CD4-positive, CD25-positive, alpha-beta regulatory T cell (primary cell): ENCODE measurements at regions not wholly inside any gene's neighbourhood (a gene's known extent, or its start where the extent isn't known, plus 50 kb on each side); places are given as distances from the start of the nearest gene placed in this dataset.

Experiments used
- ATAC-seq, 2 donors: fragments of 150-1000 bp; cut with Tn5 transposase; one replicate each; pipeline ENCODE4 v1.10.0; 2021; ENCODE audit warnings: low read depth in 2 of 2, moderate number of reproducible peaks in 2 of 2, moderate library complexity in 1 of 2
- DNase-seq, 3 donors: peaks; one replicate each; pipeline versions ENCODE4 v3.0.0 to v3.0.0-alpha.2; 2012 to 2022; ENCODE audit warnings: mixed read lengths in 1 of 3
- H3K27ac ChIP-seq: one replicate; pipeline ENCODE4 v1.7.0; 2013; ENCODE audit warnings: mild to moderate bottlenecking, low read length; ENCODE audit not compliant: insufficient read depth, poor library complexity, severe bottlenecking
- H3K27me3 ChIP-seq: one replicate; pipeline ENCODE4 v1.7.0; 2013; ENCODE audit warnings: low read length; ENCODE audit not compliant: control insufficient read depth, insufficient read depth
- H3K36me3 ChIP-seq: one replicate; pipeline ENCODE4 v1.7.0; 2013; ENCODE audit warnings: mild to moderate bottlenecking, low read length, moderate library complexity; ENCODE audit not compliant: control insufficient read depth, insufficient read depth
- H3K4me1 ChIP-seq: 2 replicates; pipeline ENCODE4 v1.7.0; 2013; ENCODE audit warnings: mild to moderate bottlenecking, low read length; ENCODE audit not compliant: insufficient read depth, control insufficient read depth, poor library complexity, severe bottlenecking
- H3K4me3 ChIP-seq: one replicate; pipeline ENCODE4 v1.7.0; 2013; ENCODE audit warnings: low read depth, mild to moderate bottlenecking, low read length, moderate library complexity
- H3K9me3 ChIP-seq, 2 experiments: 1 replicate in 1 of 2; 2 replicates in 1 of 2; pipeline ENCODE4 v1.7.0; 2013; ENCODE audit warnings: low read length in 2 of 2, mild to moderate bottlenecking in 1 of 2, moderate library complexity in 1 of 2; ENCODE audit not compliant: control insufficient read depth in 2 of 2
- H3K27ac Mint-ChIP-seq, 3 donors: one replicate each; pipeline ENCODE4 v1.8.0; 2020 to 2022; ENCODE audit warnings: mild to moderate bottlenecking in 3 of 3, mixed read lengths in 3 of 3, moderate library complexity in 2 of 3
- H3K27me3 Mint-ChIP-seq: one replicate; pipeline ENCODE4 v1.8.0; 2022; ENCODE audit warnings: mild to moderate bottlenecking, mixed read lengths
- H3K36me3 Mint-ChIP-seq: one replicate; pipeline ENCODE4 v1.8.0; 2020; ENCODE audit warnings: mixed read lengths
- H3K4me1 Mint-ChIP-seq, 4 donors: one replicate each; pipeline ENCODE4 v1.8.0; 2020 to 2022; ENCODE audit warnings: mixed read lengths in 4 of 4, mild to moderate bottlenecking in 1 of 4
- H3K4me3 Mint-ChIP-seq, 4 donors: one replicate each; pipeline ENCODE4 v1.8.0; 2020 to 2022; ENCODE audit warnings: mild to moderate bottlenecking in 4 of 4, mixed read lengths in 4 of 4, moderate library complexity in 3 of 4
- H3K9me3 Mint-ChIP-seq, 7 donors: one replicate each; pipeline ENCODE4 v1.8.0; 2020 to 2022; ENCODE audit warnings: mixed read lengths in 7 of 7, mild to moderate bottlenecking in 3 of 7, moderate library complexity in 2 of 7

DNA sequence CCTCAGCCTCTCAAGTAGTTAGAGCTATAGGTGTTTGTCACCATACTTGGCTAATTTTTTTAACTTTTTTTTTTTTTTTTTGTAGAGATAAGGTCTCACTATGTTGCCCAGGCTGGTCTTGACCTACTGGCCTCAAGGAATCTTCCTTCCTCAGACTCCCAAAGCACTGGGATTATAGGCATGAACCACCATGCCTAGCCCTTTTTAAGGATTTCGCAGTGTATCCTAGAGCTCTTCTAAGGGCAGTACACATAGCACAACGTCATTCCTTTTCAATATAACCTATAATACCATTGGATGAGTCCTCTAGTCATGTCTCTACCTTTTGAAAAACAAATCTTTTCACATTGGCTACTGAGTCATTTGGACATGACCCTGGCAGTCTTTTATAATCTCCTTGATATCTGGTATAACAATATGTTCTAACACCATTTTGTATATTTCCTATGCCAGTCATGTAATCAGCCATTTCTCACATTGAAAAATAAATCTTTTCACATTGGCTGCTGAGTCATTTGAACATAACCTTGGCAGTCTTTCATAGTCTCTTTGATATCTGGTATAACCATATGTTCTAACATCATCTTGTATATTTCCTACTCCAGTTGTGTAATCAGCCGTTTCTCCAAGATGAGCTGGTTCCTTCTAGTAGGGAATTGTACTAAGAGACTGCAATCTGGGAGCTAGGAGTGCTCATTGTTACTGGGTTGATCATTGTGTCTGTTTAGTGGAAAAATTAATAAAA is 944.7 kb downstream of the MCTP2 start:
- Histone ChIP-seq H3K4me1 (no peaks in the 10 kb centered on the region), H3K9me3 (no peaks in the 10 kb centered on the region), H3K27me3 (no peaks in the 10 kb centered on the region), H3K27ac (no peak overlapping the region), H3K4me3 (no peak overlapping the region), H3K36me3 (no peaks in the 10 kb centered on the region)
- no peaks in the 10 kb centered on the region for H3K36me3 Mint-ChIP-seq
- ATAC-seq (no peak), DNase-seq (no peak)
- no peak overlapping the region for H3K4me3 Mint-ChIP-seq
- H3K27me3 Mint-ChIP-seq, result no peaks in the 10 kb centered on the region
- H3K27ac Mint-ChIP-seq, result no peak overlapping the region
- no peaks in the 10 kb centered on the region for H3K4me1 Mint-ChIP-seq
- peaks cover 0 to 12% (median 5%) of the 10 kb centered on the region in 7 donors for H3K9me3 Mint-ChIP-seq

- no peaks in the 10 kb centered on the region for H3K4me1 ChIP-seq
- DNase-seq (no peak), ATAC-seq (no peak)
- H3K27me3 ChIP-seq, result no peaks in the 10 kb centered on the region
- H3K9me3 ChIP-seq, result no peaks in the 10 kb centered on the region
- no peaks in the 10 kb centered on the region for H3K27me3 Mint-ChIP-seq
- H3K36me3 Mint-ChIP-seq, result no peaks in the 10 kb centered on the region
- peaks cover 0 to 12% (median 5%) of the 10 kb centered on the region in 7 donors for H3K9me3 Mint-ChIP-seq
- no peak overlapping the region for H3K4me3 ChIP-seq
- no peaks in the 10 kb centered on the region for H3K4me1 Mint-ChIP-seq
- H3K4me3 Mint-ChIP-seq, result no peak overlapping the region
- H3K27ac Mint-ChIP-seq, result no peak overlapping the region
- H3K36me3 ChIP-seq, result no peaks in the 10 kb centered on the region
- no peak overlapping the region for H3K27ac ChIP-seq
Measured at GRCh38 chr15:95176794-95177577, 945.6 kb downstream of the MCTP2 start.

- Mint-ChIP-seq H3K4me3 (no peak overlapping the region), H3K4me1 (no peaks in the 10 kb centered on the region), H3K27me3 (no peaks in the 10 kb centered on the region), H3K36me3 (no peaks in the 10 kb centered on the region), H3K27ac (no peak overlapping the region), H3K9me3 (peaks cover 0 to 9% (median 4%) of the 10 kb centered on the region in 7 donors)
- Histone ChIP-seq H3K4me3 (no peak overlapping the region), H3K27me3 (no peaks in the 10 kb centered on the region), H3K9me3 (no peaks in the 10 kb centered on the region), H3K36me3 (no peaks in the 10 kb centered on the region), H3K27ac (no peak overlapping the region), H3K4me1 (no peaks in the 10 kb centered on the region)
- DNase-seq, result no peak
- ATAC-seq, result no peak
Measured at GRCh38 chr15:95180530-95180929, 949.2 kb downstream of the MCTP2 start.

DNA sequence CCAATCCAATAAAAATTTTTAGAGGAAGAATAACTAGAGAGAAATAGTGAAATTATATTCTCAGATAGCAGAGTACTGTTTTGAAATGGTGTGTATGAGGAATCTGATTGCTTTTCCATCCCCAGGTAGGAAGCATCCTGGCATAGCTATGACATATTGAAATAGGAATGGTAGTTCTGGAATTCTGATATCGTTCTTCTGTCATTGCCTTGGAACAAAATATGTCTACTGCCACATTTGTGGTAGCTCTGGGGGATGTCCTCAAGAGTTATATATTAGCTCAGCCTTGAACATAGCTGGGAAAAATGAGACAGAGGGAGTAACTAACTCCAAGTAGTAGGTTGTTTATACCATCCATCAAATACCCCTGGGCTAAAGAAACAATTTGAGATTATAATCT is 950.7 kb downstream of the MCTP2 start:
- H3K27ac ChIP-seq, result no peak overlapping the region
- no peaks in the 10 kb centered on the region for H3K36me3 Mint-ChIP-seq
- no peak overlapping the region for H3K4me3 Mint-ChIP-seq

GRCh38 chr15:95192923-95193322 is 961.6 kb downstream of the MCTP2 start:
- Histone ChIP-seq H3K27ac (no peak overlapping the region), H3K9me3 (no peaks in the 10 kb centered on the region), H3K4me1 (no peaks in the 10 kb centered on the region), H3K4me3 (no peak overlapping the region), H3K27me3 (no peaks in the 10 kb centered on the region), H3K36me3 (no peaks in the 10 kb centered on the region)
- ATAC-seq (no peak), DNase-seq (no peak)
- Mint-ChIP-seq H3K27ac (no peak overlapping the region), H3K4me1 (no peaks in the 10 kb centered on the region), H3K4me3 (no peak overlapping the region), H3K36me3 (no peaks in the 10 kb centered on the region), H3K27me3 (no peaks in the 10 kb centered on the region), H3K9me3 (peaks cover 0 to 10% (median 6%) of the 10 kb centered on the region in 7 donors)

More for the DNA sequence above, 950.7 kb downstream of the MCTP2 start:
- peaks cover 0 to 9% (median 4%) of the 10 kb centered on the region in 7 donors for H3K9me3 Mint-ChIP-seq
- H3K27me3 Mint-ChIP-seq, result no peaks in the 10 kb centered on the region
- ATAC-seq (no peak), DNase-seq (no peak)
- no peaks in the 10 kb centered on the region for H3K36me3 ChIP-seq
- H3K9me3 ChIP-seq, result no peaks in the 10 kb centered on the region
- H3K4me1 ChIP-seq, result no peaks in the 10 kb centered on the region
- no peak overlapping the region for H3K4me3 ChIP-seq
- H3K4me1 Mint-ChIP-seq, result no peaks in the 10 kb centered on the region
- H3K27me3 ChIP-seq, result no peaks in the 10 kb centered on the region
- no peak overlapping the region for H3K27ac Mint-ChIP-seq

- H3K27me3 Mint-ChIP-seq, result no peaks in the 10 kb centered on the region
- H3K4me1 ChIP-seq, result no peaks in the 10 kb centered on the region
- no peak overlapping the region for H3K27ac Mint-ChIP-seq
- no peaks in the 10 kb centered on the region for H3K9me3 ChIP-seq
- no peak overlapping the region for H3K4me3 Mint-ChIP-seq
- no peaks in the 10 kb centered on the region for H3K27me3 ChIP-seq
- H3K9me3 Mint-ChIP-seq, result peaks cover 0 to 9% (median 4%) of the 10 kb centered on the region in 7 donors
- no peak overlapping the region for H3K27ac ChIP-seq
- H3K36me3 Mint-ChIP-seq, result no peaks in the 10 kb centered on the region
- no peak for DNase-seq
- H3K36me3 ChIP-seq, result no peaks in the 10 kb centered on the region
- no peak for ATAC-seq
- no peaks in the 10 kb centered on the region for H3K4me1 Mint-ChIP-seq
- no peak overlapping the region for H3K4me3 ChIP-seq
Measured at GRCh38 chr15:95194746-95195145, 963.4 kb downstream of the MCTP2 start.

DNA sequence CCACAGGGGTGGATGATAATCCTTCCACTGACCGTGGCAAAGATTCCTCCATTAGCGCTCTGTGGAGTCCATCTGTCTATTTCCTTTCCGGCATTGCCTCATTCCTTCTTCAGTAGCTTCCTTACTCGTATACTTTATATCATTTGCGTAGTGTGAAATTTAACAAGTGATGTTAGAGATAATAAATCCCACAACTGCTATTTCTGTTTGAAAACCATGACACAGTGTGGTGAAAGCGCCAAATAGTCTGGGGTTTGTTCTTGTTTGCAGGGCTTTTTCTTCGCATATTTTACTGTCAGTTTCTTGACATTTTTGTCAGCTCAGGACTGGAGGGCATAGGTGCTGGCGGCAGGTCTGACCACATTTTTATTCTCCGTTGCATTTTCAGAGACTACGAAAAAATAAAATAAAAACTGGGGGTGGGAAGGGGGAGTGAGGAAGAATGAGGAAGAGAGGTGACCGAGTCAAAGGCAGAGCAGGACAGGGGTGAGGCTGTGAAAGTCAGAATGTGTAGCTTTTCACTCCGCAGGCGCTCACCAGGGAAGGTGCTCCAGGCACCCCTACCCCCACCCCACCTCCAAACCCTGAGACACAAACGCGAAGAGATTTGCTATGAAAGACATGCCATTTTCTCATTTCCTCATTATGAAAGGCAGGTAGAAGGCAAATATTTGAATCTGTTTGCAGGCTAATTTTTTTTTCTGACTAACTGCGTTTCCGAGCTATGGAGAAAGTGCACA is 965.0 kb downstream of the MCTP2 start:
- Mint-ChIP-seq H3K27me3 (no peaks in the 10 kb centered on the region), H3K9me3 (peaks cover 0 to 12% (median 5%) of the 10 kb centered on the region in 7 donors), H3K4me1 (no peaks in the 10 kb centered on the region), H3K4me3 (no peak overlapping the region), H3K27ac (no peak overlapping the region), H3K36me3 (no peaks in the 10 kb centered on the region)
- H3K36me3 ChIP-seq, result no peaks in the 10 kb centered on the region
- H3K9me3 ChIP-seq, result no peaks in the 10 kb centered on the region
- no peak for DNase-seq
- ATAC-seq, result no peak
- no peak overlapping the region for H3K27ac ChIP-seq
- H3K27me3 ChIP-seq, result no peaks in the 10 kb centered on the region
- no peaks in the 10 kb centered on the region for H3K4me1 ChIP-seq
- no peak overlapping the region for H3K4me3 ChIP-seq
